ENCODE measurements at regions not wholly inside any gene's neighbourhood (a gene's known extent, or its start where the extent isn't known, plus 50 kb on each side); places are given as distances from the start of the nearest gene placed in this dataset.

DNA sequence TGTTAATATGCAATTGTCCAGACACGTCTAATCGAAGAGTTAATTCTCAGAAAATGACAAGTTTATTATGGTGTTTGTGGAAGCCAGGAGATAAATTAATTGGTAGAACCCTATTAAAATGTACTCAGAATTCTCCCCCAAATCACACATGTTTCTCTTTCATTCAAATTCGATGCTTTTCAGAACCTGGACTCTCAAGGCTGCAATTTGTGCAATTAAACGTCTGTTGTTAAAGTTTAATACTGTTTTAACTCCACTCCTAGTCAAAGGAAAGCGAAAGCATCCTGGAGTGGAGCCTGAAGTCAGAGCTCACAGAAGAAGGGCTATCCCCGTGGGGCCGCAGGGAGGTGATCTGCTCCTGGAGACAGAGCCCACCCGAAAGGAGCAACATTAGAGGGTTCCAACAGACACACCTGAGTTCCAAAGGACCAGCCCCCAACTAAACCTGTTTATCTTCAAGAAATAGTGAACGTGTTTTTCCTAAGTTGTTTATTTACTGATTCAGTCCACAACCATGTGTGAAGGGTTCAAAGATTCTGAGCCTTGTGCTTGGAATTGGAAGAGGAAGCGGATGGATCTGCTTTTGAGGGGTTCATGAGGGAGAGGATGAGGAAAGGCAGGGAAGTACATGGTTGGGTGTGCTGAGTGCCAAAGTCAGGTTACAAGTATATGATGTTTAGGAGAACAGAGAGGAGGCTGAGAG lies 68.0 kb upstream of the AKT3 start:
- FAIRE-seq, result no peak
- no peak for DNase-seq (ENCODE audit: low spot score in 2 of 2)

GRCh38 chr1:243917177-243917862 lies 67.3 kb upstream of the AKT3 start:
- FAIRE-seq (no peak), DNase-seq (ENCODE audit: low spot score in 2 of 2) (peak; percentile 51 to 63)

DNA sequence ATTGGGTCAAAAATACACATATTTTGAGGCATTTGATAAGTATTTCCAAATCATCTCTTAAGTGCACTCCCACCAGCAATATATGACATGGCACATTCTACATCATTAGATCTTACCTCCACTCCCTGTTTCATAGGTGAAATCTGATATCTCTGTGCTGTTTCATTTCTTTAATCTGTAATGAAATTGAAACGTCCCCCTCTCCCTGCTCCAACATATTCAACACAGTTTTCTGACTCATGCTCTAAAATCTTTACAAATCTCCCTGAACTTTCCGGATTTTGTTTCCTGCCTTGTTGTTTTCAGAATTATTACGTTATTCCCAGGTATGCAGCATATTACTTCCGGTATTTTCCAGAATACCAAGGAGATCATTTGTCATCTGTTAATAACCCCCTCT lies 66.1 kb upstream of the AKT3 start:
- FAIRE-seq (no peak), DNase-seq (ENCODE audit: low spot score in 2 of 2) (no peak)

DNA sequence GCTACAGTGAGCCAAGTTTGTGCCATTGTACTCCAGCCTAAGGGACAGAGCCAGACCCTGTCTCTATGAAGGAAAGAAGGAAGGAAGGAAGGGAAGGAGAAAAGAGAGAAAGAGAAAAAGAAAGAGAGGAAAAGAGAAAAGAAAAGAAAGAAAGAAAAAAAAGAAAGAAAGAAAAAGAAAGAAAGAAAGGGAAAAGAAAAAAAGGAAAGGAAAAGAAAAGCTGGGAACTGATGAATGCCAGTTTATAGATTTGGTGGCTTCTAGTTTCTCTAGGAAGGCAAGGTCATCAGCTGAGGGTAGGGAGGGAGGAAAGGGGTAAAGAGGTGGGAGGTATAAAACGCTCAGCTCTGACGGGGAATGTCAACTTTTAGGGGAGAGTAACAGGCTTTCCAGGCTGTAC lies 62.3 kb upstream of the AKT3 start:
- FAIRE-seq (no peak), DNase-seq (ENCODE audit: low spot score in 2 of 2) (no peak)

GRCh38 chr1:243910607-243911006 lies 60.6 kb upstream of the AKT3 start:
- no peak for DNase-seq (ENCODE audit: low spot score in 2 of 2)
- no peak for FAIRE-seq

DNA sequence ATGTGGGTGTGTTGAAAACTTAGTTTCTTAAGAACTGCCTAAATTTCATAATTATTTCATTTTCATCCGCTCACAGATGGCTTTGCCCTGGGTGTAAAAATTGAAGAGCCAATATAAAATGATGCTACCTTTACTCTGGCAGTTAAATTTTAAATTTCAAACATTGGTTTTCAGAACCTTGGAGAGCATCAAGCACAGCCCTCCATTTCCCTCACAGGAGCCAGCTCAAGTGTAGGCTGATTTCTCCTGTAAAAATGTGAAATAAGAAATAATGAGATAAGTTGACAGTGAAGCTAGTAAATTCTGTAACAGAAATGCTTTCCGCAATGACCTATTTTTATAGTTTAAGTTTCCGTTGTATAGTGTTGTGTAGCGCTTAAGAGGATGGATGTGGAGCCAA lies 53.9 kb upstream of the AKT3 start:
- DNase-seq (ENCODE audit: low spot score in 2 of 2), result no peak
- FAIRE-seq, result no peak

DNA sequence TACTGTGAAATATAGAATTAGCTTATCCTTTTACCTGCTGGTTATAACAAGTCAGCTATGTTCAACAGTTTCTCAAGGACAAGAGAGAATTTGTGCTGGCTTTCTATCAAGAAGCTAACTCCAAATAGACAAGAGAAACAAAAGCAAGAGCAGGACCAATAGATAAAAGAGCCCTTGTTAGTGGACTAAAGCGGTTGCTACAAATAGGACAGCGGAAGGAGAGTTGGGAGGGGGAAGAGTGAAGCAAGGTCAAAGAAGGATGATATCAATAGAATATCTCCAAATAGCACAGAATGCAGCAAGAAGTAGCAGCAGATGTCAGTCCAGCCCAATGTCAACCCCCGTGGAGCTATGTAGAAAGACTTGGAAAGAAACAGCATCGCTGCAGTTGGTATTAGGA lies 53.0 kb upstream of the AKT3 start:
- DNase-seq (ENCODE audit: low spot score in 2 of 2), result no peak
- FAIRE-seq, result no peak

DNA sequence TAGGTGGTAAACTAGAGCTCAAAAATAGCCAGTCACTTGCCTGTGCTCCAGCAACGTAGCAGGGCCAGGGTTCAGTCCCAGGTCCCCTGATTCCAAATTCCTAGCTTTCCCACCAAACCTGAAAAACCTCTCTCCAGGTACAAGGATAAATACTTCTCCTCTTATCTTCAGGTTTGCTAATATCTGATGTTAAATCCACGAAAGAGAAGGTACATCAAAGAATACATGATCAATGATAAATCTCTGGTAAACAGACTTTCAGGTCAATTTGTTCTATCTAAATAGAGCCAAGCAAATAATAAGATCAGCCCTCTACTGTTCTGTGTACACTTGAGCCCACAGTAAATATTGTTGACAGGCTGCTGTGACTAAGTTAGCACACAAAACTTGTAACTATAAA lies 52.1 kb upstream of the AKT3 start:
- DNase-seq (ENCODE audit: low spot score in 2 of 2), result no peak
- no peak for FAIRE-seq
